ENCODE measurements at regions not wholly inside any gene's neighbourhood (a gene's known extent, or its start where the extent isn't known, plus 50 kb on each side); places are given as distances from the start of the nearest gene placed in this dataset.

DNA sequence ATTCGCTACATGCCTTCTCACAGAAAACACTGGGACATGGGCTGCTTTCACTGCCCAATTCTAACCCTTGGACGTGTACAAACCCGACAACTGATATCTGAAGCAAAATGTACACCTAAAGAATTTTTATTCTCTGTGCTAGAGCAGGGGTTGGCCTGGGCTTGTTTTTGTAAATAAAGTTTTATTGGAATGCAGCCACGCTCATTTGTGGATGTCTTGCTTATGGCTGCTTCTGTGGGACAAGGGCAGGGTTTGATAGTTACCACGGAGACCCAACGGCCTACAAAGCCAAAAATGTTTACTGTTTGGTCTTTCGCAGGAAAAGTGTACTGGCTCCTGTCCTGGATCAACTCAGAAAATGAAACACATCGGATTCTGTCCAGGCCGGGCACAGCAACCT, 58.1 kb upstream of the APCDD1L start:
- TF ChIP-seq, protein P1, sequence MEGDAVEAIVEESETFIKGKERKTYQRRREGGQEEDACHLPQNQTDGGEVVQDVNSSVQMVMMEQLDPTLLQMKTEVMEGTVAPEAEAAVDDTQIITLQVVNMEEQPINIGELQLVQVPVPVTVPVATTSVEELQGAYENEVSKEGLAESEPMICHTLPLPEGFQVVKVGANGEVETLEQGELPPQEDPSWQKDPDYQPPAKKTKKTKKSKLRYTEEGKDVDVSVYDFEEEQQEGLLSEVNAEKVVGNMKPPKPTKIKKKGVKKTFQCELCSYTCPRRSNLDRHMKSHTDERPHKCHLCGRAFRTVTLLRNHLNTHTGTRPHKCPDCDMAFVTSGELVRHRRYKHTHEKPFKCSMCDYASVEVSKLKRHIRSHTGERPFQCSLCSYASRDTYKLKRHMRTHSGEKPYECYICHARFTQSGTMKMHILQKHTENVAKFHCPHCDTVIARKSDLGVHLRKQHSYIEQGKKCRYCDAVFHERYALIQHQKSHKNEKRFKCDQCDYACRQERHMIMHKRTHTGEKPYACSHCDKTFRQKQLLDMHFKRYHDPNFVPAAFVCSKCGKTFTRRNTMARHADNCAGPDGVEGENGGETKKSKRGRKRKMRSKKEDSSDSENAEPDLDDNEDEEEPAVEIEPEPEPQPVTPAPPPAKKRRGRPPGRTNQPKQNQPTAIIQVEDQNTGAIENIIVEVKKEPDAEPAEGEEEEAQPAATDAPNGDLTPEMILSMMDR (optimal IDR thresholded peaks at IDR 0.05 in 1 of 3, IDR thresholded peaks at IDR 0.05 in 1 of 3, conservative IDR thresholded peaks at IDR 0.05 in 1 of 3; ENCODE audit: extremely low read depth in 1 of 3, insufficient read depth in 2 of 3, low read length in 3 of 3): no peak
- TF ChIP-seq EZH2 (IDR thresholded peaks at IDR 0.05; ENCODE audit: low read length): no peak

Measured in keratinocyte (primary cell).